Type B pancreatic cell (in vitro differentiated cells): ENCODE measurements at regions not wholly inside any gene's neighbourhood (a gene's known extent, or its start where the extent isn't known, plus 50 kb on each side); places are given as distances from the start of the nearest gene placed in this dataset.

ENCODE experiments used
- DNase-seq: peaks from one replicate; pipeline ENCODE4 v3.0.0; 2021; ENCODE audit warnings: mixed read lengths; ENCODE audit not compliant: unreplicated experiment; ENCODE audit errors: extremely low spot score
- H3K27ac Mint-ChIP-seq: 2 replicates; pipeline ENCODE4 v1.8.0; 2021; ENCODE audit warnings: mild to moderate bottlenecking, mixed read lengths
- H3K27me3 Mint-ChIP-seq: 2 replicates; pipeline ENCODE4 v1.8.0; 2021; ENCODE audit warnings: mixed read lengths
- H3K36me3 Mint-ChIP-seq: 2 replicates; pipeline ENCODE4 v1.8.0; 2021; ENCODE audit warnings: mixed read lengths
- H3K4me1 Mint-ChIP-seq: one replicate; pipeline ENCODE4 v1.8.0; 2021; ENCODE audit warnings: mixed read lengths; ENCODE audit not compliant: unreplicated experiment
- H3K4me3 Mint-ChIP-seq: 2 replicates; pipeline ENCODE4 v1.8.0; 2021; ENCODE audit warnings: mild to moderate bottlenecking, mixed read lengths
- H3K9me3 Mint-ChIP-seq: 2 replicates; pipeline ENCODE4 v1.8.0; 2021; ENCODE audit warnings: mixed read lengths
- CTCF ChIP-seq: fragments of 200-600 bp; sonication (generic); conservative IDR thresholded peaks from 2 replicates; pipeline ENCODE4 v1.5.0; 2021; ENCODE audit warnings: antibody characterized with exemption, mild to moderate bottlenecking

- Mint-ChIP-seq H3K27ac (no peak overlapping the region), H3K9me3 (peaks cover 8% of the 10 kb centered on the region), H3K4me3 (no peak overlapping the region), H3K27me3 (peaks cover 3% of the 10 kb centered on the region), H3K36me3 (no peaks in the 10 kb centered on the region), H3K4me1 (peaks cover 19% of the 10 kb centered on the region)
- TF ChIP-seq CTCF: no peak
- DNase-seq: no peak
Observed at GRCh38 chr21:38929142-38929541, 123.4 kb downstream of the ETS2 start.

GRCh38 chr21:38927776-38928175, 122.0 kb downstream of the ETS2 start:
- Mint-ChIP-seq H3K9me3 (peaks cover 8% of the 10 kb centered on the region), H3K4me1 (peaks cover 19% of the 10 kb centered on the region), H3K27ac (no peak overlapping the region), H3K36me3 (no peaks in the 10 kb centered on the region), H3K27me3 (peaks cover 3% of the 10 kb centered on the region), H3K4me3 (no peak overlapping the region)
- no peak for DNase-seq
- no peak for TF ChIP-seq CTCF

GRCh38 chr21:38925923-38926322, 120.2 kb downstream of the ETS2 start:
- H3K9me3 Mint-ChIP-seq: peaks cover 8% of the 10 kb centered on the region
- peaks cover under 1% of the 10 kb centered on the region for H3K27me3 Mint-ChIP-seq
- peak overlapping the region; percentile 56 for H3K27ac Mint-ChIP-seq
- TF ChIP-seq CTCF: no peak
- H3K4me3 Mint-ChIP-seq: peak overlapping the region; percentile 50
- no peak for DNase-seq
- peaks cover 18% of the 10 kb centered on the region for H3K4me1 Mint-ChIP-seq
- no peaks in the 10 kb centered on the region for H3K36me3 Mint-ChIP-seq

- peak overlapping the region; percentile 56 for H3K27ac Mint-ChIP-seq
- peaks cover 8% of the 10 kb centered on the region for H3K9me3 Mint-ChIP-seq
- H3K36me3 Mint-ChIP-seq: no peaks in the 10 kb centered on the region
- no peak overlapping the region for H3K4me3 Mint-ChIP-seq
- H3K4me1 Mint-ChIP-seq: peaks cover 21% of the 10 kb centered on the region
- no peaks in the 10 kb centered on the region for H3K27me3 Mint-ChIP-seq
- TF ChIP-seq CTCF: no peak
- no peak for DNase-seq
Observed at GRCh38 chr21:38925478-38925877, 119.7 kb downstream of the ETS2 start.

- DNase-seq: no peak
- Mint-ChIP-seq H3K9me3 (peaks cover 7% of the 10 kb centered on the region), H3K36me3 (no peaks in the 10 kb centered on the region)
Observed at GRCh38 chr21:38924954-38925353, 119.2 kb downstream of the ETS2 start.

More at GRCh38 chr21:38924954-38925353, 119.2 kb downstream of the ETS2 start:
- TF ChIP-seq CTCF: no peak
- peaks cover 15% of the 10 kb centered on the region for H3K4me1 Mint-ChIP-seq
- no peaks in the 10 kb centered on the region for H3K27me3 Mint-ChIP-seq
- H3K4me3 Mint-ChIP-seq: no peak overlapping the region
- H3K27ac Mint-ChIP-seq: no peak overlapping the region
